ENCODE measurements at regions not wholly inside any gene's neighbourhood (a gene's known extent, or its start where the extent isn't known, plus 50 kb on each side); places are given as distances from the start of the nearest gene placed in this dataset.

- Histone ChIP-seq H3K9me3 (no peaks in the 10 kb centered on the region), H3K4me3 (peak overlapping the region in 1 of 3 donors; percentile 13), H3K36me3 (no peaks in the 10 kb centered on the region), H3K4me1 (peaks cover 17 to 36% of the 10 kb centered on the region in 2 donors), H3K27me3 (no peaks in the 10 kb centered on the region), H3K27ac (peak overlapping the region; percentile 96)
- intact Hi-C loops (cut with DNase I; ENCODE audit: low total_unique reads), result no loop called here
- TF ChIP-seq POLR2AphosphoS5 (IDR thresholded peaks at IDR 0.05) (no peak), POLR2A (IDR thresholded peaks at IDR 0.05) (no peak), CTCF (IDR thresholded peaks at IDR 0.05) (no peak)
- peak in 1 of 2 donors; percentile 60 for DNase-seq (ENCODE audit: low spot score in 2 of 2)
These were observed 67.6 kb downstream of the MRPL14 start for GRCh38 chr6:44059359-44060346.

GRCh38 chr6:44058617-44059358 is 68.5 kb downstream of the MRPL14 start:
- peak overlapping the region; percentile 96 for H3K27ac ChIP-seq
- intact Hi-C loops (cut with DNase I; ENCODE audit: low total_unique reads), result no loop called here
- DNase-seq (ENCODE audit: low spot score in 2 of 2), result peak; percentile 86 to 95
- H3K36me3 ChIP-seq, result no peaks in the 10 kb centered on the region
- no peaks in the 10 kb centered on the region for H3K9me3 ChIP-seq
- H3K4me3 ChIP-seq, result peak overlapping the region in 1 of 3 donors; percentile 51
- peak; percentile 69 to 90 (median 82) for TF ChIP-seq POLR2AphosphoS5 (IDR thresholded peaks at IDR 0.05)
- no peak for TF ChIP-seq POLR2A (IDR thresholded peaks at IDR 0.05)
- peaks cover 13 to 36% of the 10 kb centered on the region in 2 donors for H3K4me1 ChIP-seq
- H3K27me3 ChIP-seq, result no peaks in the 10 kb centered on the region

GRCh38 chr6:44057931-44058616 is 69.2 kb downstream of the MRPL14 start:
- peak overlapping the region; percentile 96 for H3K27ac ChIP-seq
- no peaks in the 10 kb centered on the region for H3K36me3 ChIP-seq
- intact Hi-C loops (cut with DNase I; ENCODE audit: low total_unique reads), result no loop called here
- H3K4me1 ChIP-seq, result peaks cover 13 to 36% of the 10 kb centered on the region in 2 donors
- H3K4me3 ChIP-seq, result no peak overlapping the region
- DNase-seq (ENCODE audit: low spot score in 2 of 2), result no peak
- TF ChIP-seq CTCF (IDR thresholded peaks at IDR 0.05) (no peak), POLR2AphosphoS5 (IDR thresholded peaks at IDR 0.05) (no peak), POLR2A (IDR thresholded peaks at IDR 0.05) (no peak)
- no peaks in the 10 kb centered on the region for H3K27me3 ChIP-seq
- H3K9me3 ChIP-seq, result no peaks in the 10 kb centered on the region

GRCh38 chr6:44057238-44057930 is 69.9 kb downstream of the MRPL14 start:
- Histone ChIP-seq H3K27me3 (no peaks in the 10 kb centered on the region), H3K9me3 (no peaks in the 10 kb centered on the region), H3K4me1 (peaks cover 13 to 32% of the 10 kb centered on the region in 2 donors), H3K4me3 (no peak overlapping the region), H3K27ac (peak overlapping the region; percentile 96), H3K36me3 (no peaks in the 10 kb centered on the region)
- TF ChIP-seq CTCF (IDR thresholded peaks at IDR 0.05), result no peak
- TF ChIP-seq POLR2A (IDR thresholded peaks at IDR 0.05), result no peak
- no peak for TF ChIP-seq POLR2AphosphoS5 (IDR thresholded peaks at IDR 0.05)
- intact Hi-C loops (cut with DNase I; ENCODE audit: low total_unique reads), result no loop called here
- no peak for DNase-seq (ENCODE audit: low spot score in 2 of 2)

Measured in breast epithelium (tissue), 4 donors.